IMR-90 (cell line): ENCODE measurements at regions not wholly inside any gene's neighbourhood (a gene's known extent, or its start where the extent isn't known, plus 50 kb on each side); places are given as distances from the start of the nearest gene placed in this dataset.

Source experiments
- ATAC-seq: fragments of 200-7000 bp; cut with Tn5 transposase; 2 replicates; pipeline ENCODE4 v1.9.1; 2020; ENCODE audit warnings: low read depth, mild to moderate bottlenecking, moderate library complexity
- BruUV-seq: library from RNA; stranded (reverse); fragments of 400-500 nt; replicated peaks from 2 replicates; lab custom pipeline; 2021; lab: Mats Ljungman, UMichigan
- CTCF ChIA-PET: fragments of 300-600 bp; formaldehyde crosslinking; extraction: SDS; loops from one replicate; lab custom pipeline; 2021; ENCODE audit warnings: antibody characterized with exemption; lab: Yijun Ruan, JAX
- POLR2A ChIA-PET: fragments of 300-600 bp; sonication (Branson Sonifier 250); formaldehyde crosslinking; loops from one replicate; lab custom pipeline; 2022; ENCODE audit warnings: antibody characterized with exemption; ENCODE audit not compliant: unreplicated experiment; lab: Charles Lee
- DNase-seq: peaks from one replicate; pipeline ENCODE4 v3.0.0; 2013
- H2AFZ ChIP-seq: replicated peaks from 2 replicates; pipeline ENCODE3; 2013; ENCODE audit warnings: low read length, mild to moderate bottlenecking; ENCODE audit not compliant: poor library complexity
- H2AK5ac ChIP-seq: 2 replicates; pipeline ENCODE4 v1.6.1; 2013; ENCODE audit warnings: low read depth, low read length, inconsistent platforms
- H2AK9ac ChIP-seq: replicated peaks from 2 replicates; pipeline ENCODE3; 2013; ENCODE audit warnings: mild to moderate bottlenecking, low read depth, low read length, moderate library complexity; ENCODE audit not compliant: poor library complexity
- H2BK120ac ChIP-seq: 2 replicates; pipeline ENCODE4 v1.6.1; 2013; ENCODE audit warnings: low read depth, low read length, inconsistent platforms
- H2BK15ac ChIP-seq: 3 replicates; pipeline ENCODE4 v1.6.1; 2013; ENCODE audit warnings: low read depth, low read length, inconsistent platforms
- H2BK20ac ChIP-seq: 2 replicates; pipeline ENCODE4 v1.6.1; 2013; ENCODE audit warnings: low read depth, mild to moderate bottlenecking, inconsistent platforms, low read length, moderate library complexity
- H2BK5ac ChIP-seq: 2 replicates; pipeline ENCODE4 v1.6.1; 2013; ENCODE audit warnings: mild to moderate bottlenecking, low read depth, low read length, inconsistent platforms; ENCODE audit not compliant: poor library complexity, severe bottlenecking
- H3K14ac ChIP-seq: replicated peaks from 2 replicates; pipeline ENCODE4 v1.6.1; 2013; ENCODE audit warnings: low read depth, low read length, inconsistent platforms
- H3K18ac ChIP-seq: 2 replicates; pipeline ENCODE4 v1.6.1; 2013; ENCODE audit warnings: low read depth, low read length, control low read depth
- H3K23ac ChIP-seq: 2 replicates; pipeline ENCODE4 v1.6.1; 2013; ENCODE audit warnings: low read depth, low read length, inconsistent platforms
- H3K27ac ChIP-seq: 2 replicates; pipeline ENCODE4 v1.5.1; 2013; ENCODE audit warnings: mild to moderate bottlenecking, control low read depth, low read length; ENCODE audit not compliant: insufficient read depth
- H3K27me3 ChIP-seq: 2 replicates; pipeline ENCODE4 v1.6.1; 2013; ENCODE audit warnings: low read length; ENCODE audit not compliant: control insufficient read depth, insufficient read depth
- H3K36me3 ChIP-seq: 2 replicates; pipeline ENCODE4 v1.6.1; 2013; ENCODE audit warnings: low read length, mixed read lengths; ENCODE audit not compliant: control insufficient read depth, insufficient read depth
- H3K4ac ChIP-seq: 2 replicates; pipeline ENCODE4 v1.6.1; 2013; ENCODE audit warnings: low read depth, low read length, inconsistent platforms
- H3K4me1 ChIP-seq: 2 replicates; pipeline ENCODE4 v1.6.1; 2013; ENCODE audit warnings: low read length, mixed read lengths; ENCODE audit not compliant: control insufficient read depth, insufficient read depth
- H3K4me2 ChIP-seq: 2 replicates; pipeline ENCODE4 v1.6.1; 2013; ENCODE audit warnings: low read depth, mild to moderate bottlenecking, control low read depth, low read length, moderate library complexity
- H3K4me3 ChIP-seq: 2 replicates; pipeline ENCODE4 v1.5.1; 2013; ENCODE audit warnings: low read depth, mild to moderate bottlenecking, control low read depth, low read length, moderate library complexity; ENCODE audit not compliant: insufficient read depth
- H3K56ac ChIP-seq: 2 replicates; pipeline ENCODE4 v1.6.1; 2013; ENCODE audit warnings: low read length, inconsistent platforms; ENCODE audit not compliant: insufficient read depth; ENCODE audit errors: extremely low read depth
- H3K79me1 ChIP-seq, 2 experiments: 2 replicates each; pipeline ENCODE4 v1.6.1; 2013; ENCODE audit warnings: low read length in 2 of 2, inconsistent platforms in 1 of 2, low read depth in 1 of 2
- H3K9ac ChIP-seq: 2 replicates; pipeline ENCODE4 v1.6.1; 2013; ENCODE audit warnings: low read depth, low read length, control low read depth
- H3K9me1 ChIP-seq: 2 replicates; pipeline ENCODE4 v1.6.1; 2013; ENCODE audit warnings: low read length, inconsistent platforms; ENCODE audit not compliant: insufficient read depth
- H3K9me3 ChIP-seq: 2 replicates; pipeline ENCODE4 v1.6.1; 2013; ENCODE audit warnings: low read length; ENCODE audit not compliant: control insufficient read depth, insufficient read depth
- H4K20me1 ChIP-seq: 2 replicates; pipeline ENCODE4 v1.6.1; 2013; ENCODE audit warnings: low read length, inconsistent platforms; ENCODE audit not compliant: insufficient read depth
- H4K5ac ChIP-seq: 2 replicates; pipeline ENCODE4 v1.6.1; 2013; ENCODE audit warnings: mild to moderate bottlenecking, low read depth, low read length, control low read depth
- H4K8ac ChIP-seq, 2 experiments: 2 replicates each; pipeline ENCODE4 v1.6.1; 2013; ENCODE audit warnings: low read depth in 2 of 2, low read length in 2 of 2, control low read depth in 1 of 2, inconsistent platforms in 1 of 2
- H4K91ac ChIP-seq: 2 replicates; pipeline ENCODE4 v1.6.1; 2013; ENCODE audit warnings: low read depth, low read length, inconsistent platforms; ENCODE audit not compliant: insufficient read depth
- CEBPB ChIP-seq: IDR thresholded peaks from 2 replicates; pipeline ENCODE4 v1.6.1; 2012; ENCODE audit warnings: low read depth, low read length, improper control_type of control experiment
- CHD1 ChIP-seq: IDR thresholded peaks from 2 replicates; pipeline ENCODE4 v1.6.1; 2012; ENCODE audit warnings: low read depth, low read length, improper control_type of control experiment
- MXI1 ChIP-seq: IDR thresholded peaks from 2 replicates; pipeline ENCODE4 v1.6.1; 2012; ENCODE audit warnings: low read depth, mild to moderate bottlenecking, low read length, moderate library complexity, borderline replicate concordance
- RAD21 ChIP-seq: IDR thresholded peaks from 2 replicates; pipeline ENCODE4 v1.6.1; 2012; ENCODE audit warnings: low read length, improper control_type of control experiment
- RFX5 ChIP-seq: IDR thresholded peaks from 2 replicates; pipeline ENCODE4 v1.8.0; 2012; ENCODE audit warnings: low read depth, mild to moderate bottlenecking, low read length, moderate library complexity
- USF2 ChIP-seq: fragments of 150-350 bp; IDR thresholded peaks from 2 replicates; pipeline ENCODE4 v1.6.1; 2017; ENCODE audit warnings: mild to moderate bottlenecking, antibody characterized with exemption, low read length, low read depth
- WGBS, 2 experiments: methylation state at CpG; one replicate each; pipeline versions ENCODE4 v1.1.5 to v1.1.7; 2013; ENCODE audit warnings: missing lambda C conversion rate in 2 of 2; ENCODE audit not compliant: insufficient read length in 1 of 2; ENCODE audit errors: extremely low coverage in 2 of 2; 5-methylcytosine and 5-hydroxymethylcytosine counted together
- dilution Hi-C: fragments of 300-500 bp; cut with HindIII; formaldehyde crosslinking; loops from one replicate; pipeline ENCODE4 v1.14.3; 2018; ENCODE audit warnings: low sequenced_read_pairs; ENCODE audit not compliant: unreplicated experiment
- in situ Hi-C: fragments of 300-500 bp; cut with MboI; formaldehyde crosslinking; loops from 3 replicates; pipeline ENCODE4 v1.14.3; 2019; ENCODE audit warnings: low sequenced_read_pairs, inconsistent platforms, mixed read lengths
- intact Hi-C: fragments of 100-400 bp; cut with micrococcal nuclease; formaldehyde crosslinking; loops from 2 replicates; pipeline ENCODE4 v1.10.0; 2022

DNA sequence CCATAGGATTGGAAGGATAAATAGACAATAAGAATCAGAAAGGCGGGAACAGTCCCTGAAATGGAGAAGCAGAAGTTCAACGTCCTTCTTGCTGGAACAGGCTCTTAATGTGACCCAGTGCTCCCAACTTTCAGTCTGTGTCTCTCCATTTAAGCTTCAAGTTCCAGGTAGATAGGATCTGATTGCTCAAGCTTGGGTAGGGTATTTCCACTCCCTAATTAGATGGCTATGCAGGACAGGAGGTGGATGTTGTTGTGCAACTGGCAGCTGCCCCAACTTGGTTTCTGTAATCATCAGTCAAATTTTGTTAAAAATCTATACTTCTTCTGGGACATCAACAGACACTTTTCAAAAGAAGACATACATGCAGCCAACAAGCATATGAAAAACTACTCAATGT lies 266.2 kb downstream of the C12orf75 start:
- dilution Hi-C loops: no loop called here
- Histone ChIP-seq H3K9me3 (no peaks in the 10 kb centered on the region), H2AK5ac (no peak overlapping the region), H3K14ac (no peak overlapping the region), H3K56ac (no peak overlapping the region), H3K27me3 (peaks cover 14% of the 10 kb centered on the region), H2BK15ac (no peak overlapping the region), H3K18ac (no peak overlapping the region), H3K36me3 (no peaks in the 10 kb centered on the region), H2AK9ac (no peak overlapping the region), H4K20me1 (no peaks in the 10 kb centered on the region), H3K4me3 (no peak overlapping the region), H4K8ac (no peak overlapping the region), H3K4ac (no peak overlapping the region), H4K5ac (no peak overlapping the region), H3K23ac (no peak overlapping the region), H2BK5ac (no peak overlapping the region), H3K9ac (no peak overlapping the region), H3K4me1 (peaks cover 9% of the 10 kb centered on the region), H2AFZ (no peak overlapping the region), H4K91ac (no peak overlapping the region), H3K9me1 (peaks cover 2% of the 10 kb centered on the region; the same call in 1 of the 2 replicates), H2BK20ac (no peak overlapping the region), H3K4me2 (no peak overlapping the region), H3K27ac (no peak overlapping the region), H3K79me1 (no peaks in the 10 kb centered on the region), H2BK120ac (no peak overlapping the region)
- ChIA-PET POLR2A (no interaction called here), CTCF (no interaction called here)
- in situ Hi-C loops: no loop called here
- DNase-seq (no peak), ATAC-seq (no peak)
- no TSS peak for BruUV-seq
- TF ChIP-seq USF2: no peak
- TF ChIP-seq CEBPB: no peak
- no peak for TF ChIP-seq MXI1
- no peak for TF ChIP-seq CHD1
- no peak for TF ChIP-seq RAD21
- no peak for TF ChIP-seq RFX5
- WGBS, 2 experiments: 80% methylated on average over 1 of the region's 2 CpGs; no CpG with 5 or more reads in 1 of the 2 experiments
- intact Hi-C loops: no loop called here
